ENCODE measurements at regions not wholly inside any gene's neighbourhood (a gene's known extent, or its start where the extent isn't known, plus 50 kb on each side); places are given as distances from the start of the nearest gene placed in this dataset.
"Not testable (repeated sequence)": the region's sequence is repeated elsewhere in the genome, so short reads cannot be mapped to it uniquely, and the experiment has no call there.

- ChIA-PET CTCF (interaction anchor here (0.5 to 0.7 kb wide), 2 partner anchors 629 to 851 kb away, joined by 3 to 4 read pairs; no protein-coding TSS in a partner anchor), POLR2A (no interaction called here)
- H3K27ac Mint-ChIP-seq, result no peak overlapping the region
- DNase-seq, result no peak
- H3K27me3 Mint-ChIP-seq, result no peaks in the 10 kb centered on the region
- no peaks in the 10 kb centered on the region for H3K4me1 Mint-ChIP-seq
- H3K36me3 Mint-ChIP-seq (ENCODE audit: low read depth), result no peaks in the 10 kb centered on the region
- no peak overlapping the region for H3K4me3 Mint-ChIP-seq
- no peaks in the 10 kb centered on the region for H3K9me3 Mint-ChIP-seq
Observed at GRCh38 chr11:116374085-116374484, 398.7 kb downstream of the BUD13 start.

DNA sequence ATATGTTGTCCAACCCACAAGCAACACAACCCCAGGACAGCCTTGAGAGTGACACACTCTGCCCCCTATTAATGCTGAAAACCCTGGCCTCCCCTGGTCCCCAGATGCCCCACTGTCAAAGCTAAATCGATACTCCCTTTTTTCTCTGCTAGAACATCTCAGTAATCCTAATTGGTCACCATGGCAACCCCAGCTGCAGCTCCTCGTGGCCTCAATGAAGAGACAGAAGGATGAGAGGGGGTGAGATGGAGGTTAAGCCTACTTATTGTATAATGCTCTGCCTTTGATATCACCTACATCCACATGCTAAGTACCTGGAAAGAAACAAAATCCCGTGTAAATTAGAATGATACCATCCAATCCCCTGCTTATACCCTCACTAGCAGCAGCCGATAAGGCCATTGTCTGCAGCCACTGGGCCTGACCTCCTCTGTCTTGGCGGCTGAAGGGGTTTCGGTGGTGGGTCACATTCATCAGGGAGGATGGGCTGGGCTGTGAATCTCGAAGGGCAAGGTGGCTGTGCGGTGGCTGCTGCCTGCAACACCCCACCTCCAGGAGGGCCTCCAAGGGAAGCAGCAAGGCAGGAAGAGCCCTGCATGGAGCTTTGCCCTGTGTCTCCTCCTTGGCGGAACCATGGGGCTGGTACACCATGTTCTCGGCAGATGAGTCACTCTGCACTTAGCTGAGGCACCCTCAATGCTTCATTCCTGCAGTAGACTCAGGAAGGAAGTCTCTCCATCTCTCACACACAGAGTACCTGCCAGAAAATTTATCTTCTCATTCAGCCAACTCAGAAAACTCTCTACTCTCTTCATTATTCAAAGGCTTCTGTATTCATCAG is 399.5 kb downstream of the BUD13 start:
- no peaks in the 10 kb centered on the region for H3K4me1 Mint-ChIP-seq
- no peak overlapping the region for H3K27ac Mint-ChIP-seq
- no peaks in the 10 kb centered on the region for H3K36me3 Mint-ChIP-seq (ENCODE audit: low read depth)
- POLR2A ChIA-PET, result no interaction called here
- no peaks in the 10 kb centered on the region for H3K9me3 Mint-ChIP-seq
- no peaks in the 10 kb centered on the region for H3K27me3 Mint-ChIP-seq
- no peak overlapping the region for H3K4me3 Mint-ChIP-seq
- DNase-seq, result no peak
- CTCF ChIA-PET, result interaction anchor here (0.5 to 0.7 kb wide), 2 partner anchors 629 to 851 kb away, joined by 3 to 4 read pairs; no protein-coding TSS in a partner anchor

DNA sequence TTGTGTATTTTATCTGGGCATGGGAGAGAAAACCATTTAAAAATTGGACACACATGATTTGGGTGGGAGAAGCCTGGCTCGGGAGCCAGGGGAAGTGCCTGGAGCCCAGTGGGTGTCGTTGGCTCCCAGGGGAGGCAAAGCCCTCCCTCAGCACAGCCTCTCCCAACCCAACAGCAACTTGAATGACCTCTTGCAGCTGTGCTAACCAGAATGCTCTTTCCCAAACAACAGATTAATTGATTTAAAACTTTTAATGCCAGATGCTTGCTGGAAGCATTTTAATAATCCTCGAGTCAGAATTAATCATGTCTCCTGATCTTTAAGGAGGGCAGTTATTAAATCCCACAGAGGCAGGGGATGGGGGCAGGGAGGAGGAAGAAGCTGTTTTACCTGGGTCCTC is 401.6 kb downstream of the BUD13 start:
- DNase-seq, result no peak
- CTCF ChIA-PET, result no interaction called here
- Mint-ChIP-seq H3K27me3 (no peaks in the 10 kb centered on the region), H3K4me3 (no peak overlapping the region), H3K36me3 (ENCODE audit: low read depth) (no peaks in the 10 kb centered on the region), H3K9me3 (no peaks in the 10 kb centered on the region), H3K27ac (no peak overlapping the region), H3K4me1 (no peaks in the 10 kb centered on the region)
- POLR2A ChIA-PET, result no interaction called here

DNA sequence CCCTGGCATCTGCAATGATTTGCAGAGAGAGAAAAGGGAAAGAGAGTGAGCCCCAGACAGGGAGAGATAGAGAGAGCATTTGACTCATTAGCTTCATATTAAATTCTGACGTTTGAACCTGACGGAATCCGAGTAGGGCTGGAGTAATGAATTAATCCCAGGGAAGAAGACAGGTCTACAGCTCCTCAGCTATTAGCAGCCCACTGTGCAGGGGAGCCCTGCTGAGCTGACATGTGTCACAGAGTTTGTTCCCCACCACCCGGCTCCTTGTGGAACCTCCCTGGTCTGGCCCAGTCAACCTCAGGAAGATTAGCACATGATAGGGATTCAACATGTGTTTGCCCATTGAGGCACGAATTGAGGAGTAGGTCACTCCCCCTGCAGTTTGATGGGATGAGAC is 404.0 kb downstream of the BUD13 start:
- DNase-seq, result no peak
- H3K4me3 Mint-ChIP-seq, result no peak overlapping the region
- H3K36me3 Mint-ChIP-seq (ENCODE audit: low read depth), result no peaks in the 10 kb centered on the region
- CTCF ChIA-PET, result no interaction called here
- H3K27me3 Mint-ChIP-seq, result no peaks in the 10 kb centered on the region
- no peak overlapping the region for H3K27ac Mint-ChIP-seq
- POLR2A ChIA-PET, result no interaction called here
- H3K9me3 Mint-ChIP-seq, result no peaks in the 10 kb centered on the region
- H3K4me1 Mint-ChIP-seq, result no peaks in the 10 kb centered on the region

DNA sequence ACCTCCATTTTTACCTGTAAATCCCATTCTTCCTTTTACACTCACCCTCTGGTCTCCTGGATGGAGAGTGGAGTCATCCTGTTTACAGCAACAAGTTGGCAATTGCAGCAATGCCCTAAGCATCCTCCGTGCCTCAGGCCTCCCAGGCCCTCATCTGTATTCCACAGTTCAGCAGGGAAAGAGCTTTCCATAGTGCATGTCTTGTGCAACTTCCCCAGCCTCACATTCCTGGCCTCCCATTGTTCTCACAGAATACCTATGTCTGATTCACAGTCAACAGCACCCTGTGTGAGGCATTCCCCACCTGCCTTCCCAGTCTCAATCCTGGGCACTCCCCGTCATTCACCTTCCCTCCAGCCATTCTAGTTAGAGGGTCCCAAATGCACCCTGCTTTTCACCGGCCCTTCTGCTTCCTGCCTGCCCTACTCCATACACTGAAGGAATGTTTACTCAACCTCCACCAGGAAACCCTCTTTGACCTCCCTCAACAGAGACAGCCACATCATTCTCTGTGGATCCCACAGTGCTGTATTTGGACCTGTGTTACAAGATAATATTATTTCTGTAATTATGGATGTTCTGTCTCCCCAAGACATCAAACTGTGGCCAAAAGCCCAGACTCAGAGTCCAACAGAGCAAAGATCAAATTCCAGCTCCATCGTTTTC is 405.7 kb downstream of the BUD13 start:
- Mint-ChIP-seq H3K4me1 (no peaks in the 10 kb centered on the region), H3K9me3 (no peaks in the 10 kb centered on the region), H3K27ac (no peak overlapping the region), H3K36me3 (ENCODE audit: low read depth) (no peaks in the 10 kb centered on the region), H3K4me3 (no peak overlapping the region), H3K27me3 (no peaks in the 10 kb centered on the region)
- DNase-seq, result no peak
- ChIA-PET POLR2A (no interaction called here), CTCF (no interaction called here)

GRCh38 chr11:116366451-116366850 is 406.3 kb downstream of the BUD13 start:
- POLR2A ChIA-PET, result no interaction called here

DNA sequence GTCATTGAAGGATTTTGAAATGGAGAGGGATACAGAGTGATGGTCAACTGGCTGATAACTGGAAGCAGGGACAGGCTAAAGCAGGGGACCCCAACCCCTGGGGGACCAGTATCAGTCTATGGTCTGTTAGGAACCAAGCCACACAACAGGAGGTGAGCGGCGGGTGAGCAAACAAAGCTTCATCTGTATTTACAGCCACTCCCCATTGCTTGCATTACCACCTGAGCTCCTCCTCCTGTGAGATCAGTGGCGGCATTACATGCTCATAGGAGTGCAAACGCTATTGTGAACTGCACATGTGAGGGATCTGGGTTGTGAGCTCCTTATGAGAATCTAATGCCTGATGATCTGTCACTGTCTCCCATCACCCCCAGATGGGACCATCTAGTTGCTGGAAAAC is 407.9 kb downstream of the BUD13 start:
- DNase-seq; H3K27ac Mint-ChIP-seq; CTCF ChIA-PET; H3K4me1 Mint-ChIP-seq; H3K36me3 Mint-ChIP-seq (ENCODE audit: low read depth); POLR2A ChIA-PET; H3K9me3 Mint-ChIP-seq; H3K27me3 Mint-ChIP-seq; H3K4me3 Mint-ChIP-seq: not testable (repeated sequence)

More at GRCh38 chr11:116366451-116366850, 406.3 kb downstream of the BUD13 start:
- CTCF ChIA-PET, result no interaction called here
- DNase-seq, result no peak
- Mint-ChIP-seq H3K27ac (no peak overlapping the region), H3K4me3 (no peak overlapping the region), H3K36me3 (ENCODE audit: low read depth) (no peaks in the 10 kb centered on the region), H3K4me1 (no peaks in the 10 kb centered on the region), H3K27me3 (no peaks in the 10 kb centered on the region), H3K9me3 (no peaks in the 10 kb centered on the region)

GRCh38 chr11:116364348-116364747 is 408.4 kb downstream of the BUD13 start:
- no peak for DNase-seq
- POLR2A ChIA-PET, result no interaction called here
- H3K4me3 Mint-ChIP-seq, result no peak overlapping the region
- no peaks in the 10 kb centered on the region for H3K9me3 Mint-ChIP-seq
- no peaks in the 10 kb centered on the region for H3K4me1 Mint-ChIP-seq
- CTCF ChIA-PET, result no interaction called here
- H3K27ac Mint-ChIP-seq, result no peak overlapping the region
- H3K36me3 Mint-ChIP-seq (ENCODE audit: low read depth), result no peaks in the 10 kb centered on the region
- H3K27me3 Mint-ChIP-seq, result no peaks in the 10 kb centered on the region

DNA sequence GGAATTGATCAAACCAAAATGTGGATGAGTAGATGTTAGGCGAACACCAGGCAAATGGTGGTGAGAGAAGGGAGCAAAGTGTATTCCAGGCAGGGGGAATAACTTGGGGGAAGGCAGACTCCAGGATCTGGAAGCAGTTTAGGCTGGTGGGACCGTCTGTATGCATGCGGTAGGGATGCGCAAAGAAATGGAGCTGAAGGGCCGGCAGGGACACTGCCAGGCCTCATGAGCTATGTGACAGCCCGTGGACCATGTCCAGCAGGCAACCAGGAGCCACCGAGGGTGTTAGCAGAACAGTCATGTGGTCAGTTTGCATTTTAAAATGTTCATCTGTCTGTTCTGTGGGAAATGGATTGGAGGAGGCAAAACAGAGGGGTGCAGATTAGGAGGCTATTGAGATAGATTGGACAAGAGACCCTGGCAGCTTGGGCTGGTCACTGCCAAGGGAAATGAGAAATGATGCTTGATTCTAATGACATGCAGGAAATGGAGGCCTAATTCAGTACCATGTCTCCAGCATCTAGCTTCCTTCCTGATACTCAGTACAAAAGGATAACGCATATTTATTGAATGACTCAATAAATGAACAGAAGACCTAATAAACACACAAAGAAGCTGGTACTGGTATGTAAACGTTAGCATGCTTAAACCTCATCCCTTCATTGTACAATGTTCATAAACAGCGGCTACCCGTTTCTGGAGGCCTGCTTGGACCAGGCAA is 412.4 kb downstream of the BUD13 start:
- Mint-ChIP-seq H3K4me3 (no peak overlapping the region), H3K4me1 (no peaks in the 10 kb centered on the region), H3K9me3 (no peaks in the 10 kb centered on the region), H3K27me3 (no peaks in the 10 kb centered on the region), H3K27ac (no peak overlapping the region), H3K36me3 (ENCODE audit: low read depth) (no peaks in the 10 kb centered on the region)
- no peak for DNase-seq
- POLR2A ChIA-PET, result no interaction called here
- CTCF ChIA-PET, result interaction anchor here (0.7 kb wide), 1 partner anchor 11 kb away, joined by 3 read pairs; no protein-coding TSS in a partner anchor

GRCh38 chr11:116357784-116358544 is 414.8 kb downstream of the BUD13 start:
- H3K4me3 Mint-ChIP-seq, result no peak overlapping the region
- H3K27me3 Mint-ChIP-seq, result no peaks in the 10 kb centered on the region
- H3K4me1 Mint-ChIP-seq, result no peaks in the 10 kb centered on the region
- no peak for DNase-seq
- H3K36me3 Mint-ChIP-seq (ENCODE audit: low read depth), result no peaks in the 10 kb centered on the region
- no peaks in the 10 kb centered on the region for H3K9me3 Mint-ChIP-seq
- CTCF ChIA-PET, result no interaction called here
- no peak overlapping the region for H3K27ac Mint-ChIP-seq
- POLR2A ChIA-PET, result no interaction called here

DNA sequence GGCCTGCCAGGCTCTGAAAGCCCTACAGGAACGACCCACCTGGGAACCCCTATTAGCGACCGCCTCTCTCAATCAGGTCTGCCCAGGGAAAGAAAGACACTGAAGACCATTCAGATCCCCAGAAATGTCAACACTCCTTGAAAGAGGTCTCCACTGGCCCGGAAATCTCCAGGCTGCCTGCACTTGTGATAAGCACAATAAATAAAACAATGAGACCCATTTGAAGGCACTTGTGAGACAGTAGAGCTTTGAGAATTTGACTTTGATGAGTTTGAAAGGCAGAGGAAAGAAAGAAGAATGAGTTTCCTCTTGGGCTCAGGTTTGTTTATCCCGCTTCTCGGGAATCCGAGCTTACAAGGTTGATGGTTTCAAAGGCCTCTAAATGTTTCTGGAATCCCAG is 416.3 kb downstream of the BUD13 start:
- Mint-ChIP-seq H3K9me3 (no peaks in the 10 kb centered on the region), H3K27me3 (no peaks in the 10 kb centered on the region), H3K27ac (no peak overlapping the region), H3K36me3 (ENCODE audit: low read depth) (no peaks in the 10 kb centered on the region), H3K4me1 (no peaks in the 10 kb centered on the region), H3K4me3 (no peak overlapping the region)
- POLR2A ChIA-PET, result no interaction called here
- DNase-seq, result no peak
- CTCF ChIA-PET, result no interaction called here

DNA sequence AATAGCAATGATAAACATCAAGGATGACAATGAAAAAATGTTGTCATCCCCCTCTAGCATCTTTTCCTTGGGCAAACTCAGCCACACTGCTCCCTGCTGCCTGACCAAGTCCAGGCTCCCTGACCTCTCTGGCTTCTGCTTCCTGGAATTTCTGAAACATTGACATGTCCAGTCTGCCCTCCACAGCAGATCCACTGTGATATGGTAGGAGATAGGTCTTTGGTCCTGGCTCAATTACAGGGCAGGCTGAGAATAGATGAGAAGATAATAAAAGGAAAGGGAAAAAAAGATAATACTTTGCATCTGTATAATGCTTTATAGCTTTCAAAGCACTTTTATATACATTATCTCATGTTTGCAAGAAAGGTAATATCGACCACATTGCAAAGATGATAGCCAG is 417.7 kb downstream of the BUD13 start:
- Mint-ChIP-seq H3K9me3 (no peaks in the 10 kb centered on the region), H3K4me3 (no peak overlapping the region), H3K27me3 (no peaks in the 10 kb centered on the region), H3K27ac (no peak overlapping the region), H3K4me1 (no peaks in the 10 kb centered on the region), H3K36me3 (ENCODE audit: low read depth) (no peaks in the 10 kb centered on the region)
- no peak for DNase-seq
- ChIA-PET CTCF (no interaction called here), POLR2A (no interaction called here)

- POLR2A ChIA-PET, result no interaction called here
- Mint-ChIP-seq H3K4me3 (no peak overlapping the region), H3K27ac (no peak overlapping the region), H3K4me1 (no peaks in the 10 kb centered on the region), H3K36me3 (ENCODE audit: low read depth) (no peaks in the 10 kb centered on the region), H3K9me3 (no peaks in the 10 kb centered on the region), H3K27me3 (no peaks in the 10 kb centered on the region)
- CTCF ChIA-PET, result interaction anchor here (0.6 kb wide), 1 partner anchor 324 kb away, joined by 3 read pairs; no protein-coding TSS in a partner anchor
- DNase-seq, result no peak
Observed at GRCh38 chr11:116353589-116353988, 419.2 kb downstream of the BUD13 start.

Measured in activated CD4-positive, alpha-beta T cell treated with anti-CD3 and anti-CD28 coated beads, Interleukin-2, amount 10 ng/mL, durations not matched to agents 7 days and 5 days (primary cell).